ENCODE measurements at regions not wholly inside any gene's neighbourhood (a gene's known extent, or its start where the extent isn't known, plus 50 kb on each side); places are given as distances from the start of the nearest gene placed in this dataset.

GRCh38 chr3:166303681-166304080, 466.5 kb upstream of the BCHE start:
- H3K79me2 ChIP-seq (replicated peaks; ENCODE audit: insufficient read depth, low read length), result no peaks in the 10 kb centered on the region
- no peak overlapping the region for H3K4me2 ChIP-seq (ENCODE audit: low read length)
- H3K36me3 ChIP-seq (ENCODE audit: insufficient read depth, low read length), result no peaks in the 10 kb centered on the region
- H4K20me1 ChIP-seq (ENCODE audit: insufficient read depth), result no peaks in the 10 kb centered on the region
- no peak overlapping the region for H2AFZ ChIP-seq (ENCODE audit: low read depth, low read length)
- H3K9ac ChIP-seq (ENCODE audit: low read length), result no peak overlapping the region
- no peaks in the 10 kb centered on the region for H3K9me3 ChIP-seq (ENCODE audit: low read length)
- TF ChIP-seq, protein P1, sequence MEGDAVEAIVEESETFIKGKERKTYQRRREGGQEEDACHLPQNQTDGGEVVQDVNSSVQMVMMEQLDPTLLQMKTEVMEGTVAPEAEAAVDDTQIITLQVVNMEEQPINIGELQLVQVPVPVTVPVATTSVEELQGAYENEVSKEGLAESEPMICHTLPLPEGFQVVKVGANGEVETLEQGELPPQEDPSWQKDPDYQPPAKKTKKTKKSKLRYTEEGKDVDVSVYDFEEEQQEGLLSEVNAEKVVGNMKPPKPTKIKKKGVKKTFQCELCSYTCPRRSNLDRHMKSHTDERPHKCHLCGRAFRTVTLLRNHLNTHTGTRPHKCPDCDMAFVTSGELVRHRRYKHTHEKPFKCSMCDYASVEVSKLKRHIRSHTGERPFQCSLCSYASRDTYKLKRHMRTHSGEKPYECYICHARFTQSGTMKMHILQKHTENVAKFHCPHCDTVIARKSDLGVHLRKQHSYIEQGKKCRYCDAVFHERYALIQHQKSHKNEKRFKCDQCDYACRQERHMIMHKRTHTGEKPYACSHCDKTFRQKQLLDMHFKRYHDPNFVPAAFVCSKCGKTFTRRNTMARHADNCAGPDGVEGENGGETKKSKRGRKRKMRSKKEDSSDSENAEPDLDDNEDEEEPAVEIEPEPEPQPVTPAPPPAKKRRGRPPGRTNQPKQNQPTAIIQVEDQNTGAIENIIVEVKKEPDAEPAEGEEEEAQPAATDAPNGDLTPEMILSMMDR (IDR thresholded peaks at IDR 0.05; ENCODE audit: poor library complexity, severe bottlenecking), result no peak
- TF ChIP-seq POLR2AphosphoS5 (IDR thresholded peaks at IDR 0.05), result no peak
- no peak for TF ChIP-seq TAF1 (IDR thresholded peaks at IDR 0.05; ENCODE audit: low read depth)
- TF ChIP-seq MXI1 (conservative IDR thresholded peaks at IDR 0.05; ENCODE audit: poor library complexity, severe bottlenecking), result no peak
- no peak for TF ChIP-seq RAD21 (conservative IDR thresholded peaks at IDR 0.05)
- TF ChIP-seq SMC3 (conservative IDR thresholded peaks at IDR 0.05; ENCODE audit: poor library complexity), result no peak
- TF ChIP-seq EZH2 (IDR thresholded peaks at IDR 0.05; ENCODE audit: borderline replicate concordance, insufficient read depth, low read length, poor library complexity, severe bottlenecking), result no peak
- no peak for TF ChIP-seq EP300 (conservative IDR thresholded peaks at IDR 0.05; ENCODE audit: poor library complexity, severe bottlenecking)
- no peak for TF ChIP-seq REST (IDR thresholded peaks at IDR 0.05; ENCODE audit: borderline replicate concordance)
- H3K27ac ChIP-seq (ENCODE audit: low read length), result no peak overlapping the region
- no peaks in the 10 kb centered on the region for H3F3A ChIP-seq (ENCODE audit: insufficient read depth, low read length, poor library complexity, severe bottlenecking)
- H3K9me2 ChIP-seq (ENCODE audit: insufficient read depth, low read length), result no peaks in the 10 kb centered on the region
- H3K4me3 ChIP-seq (ENCODE audit: low read length), result no peak overlapping the region
- no peaks in the 10 kb centered on the region for H3K27me3 ChIP-seq (ENCODE audit: insufficient read depth, low read depth, low read length)

GRCh38 chr3:166302331-166302730, 465.1 kb upstream of the BCHE start:
- H3K9me2 ChIP-seq (ENCODE audit: insufficient read depth, low read length), result no peaks in the 10 kb centered on the region
- H3K27ac ChIP-seq (ENCODE audit: low read length), result no peak overlapping the region
- TF ChIP-seq POLR2AphosphoS5 (IDR thresholded peaks at IDR 0.05) (no peak), MXI1 (conservative IDR thresholded peaks at IDR 0.05; ENCODE audit: poor library complexity, severe bottlenecking) (no peak), EZH2 (IDR thresholded peaks at IDR 0.05; ENCODE audit: borderline replicate concordance, insufficient read depth, low read length, poor library complexity, severe bottlenecking) (no peak), RAD21 (conservative IDR thresholded peaks at IDR 0.05) (no peak), REST (IDR thresholded peaks at IDR 0.05; ENCODE audit: borderline replicate concordance) (no peak), EP300 (conservative IDR thresholded peaks at IDR 0.05; ENCODE audit: poor library complexity, severe bottlenecking) (no peak), TAF1 (IDR thresholded peaks at IDR 0.05; ENCODE audit: low read depth) (no peak), SMC3 (conservative IDR thresholded peaks at IDR 0.05; ENCODE audit: poor library complexity) (no peak)
- TF ChIP-seq, protein P1 (IDR thresholded peaks at IDR 0.05; ENCODE audit: poor library complexity, severe bottlenecking), result no peak
- no peaks in the 10 kb centered on the region for H3K36me3 ChIP-seq (ENCODE audit: insufficient read depth, low read length)
- H3K79me2 ChIP-seq (replicated peaks; ENCODE audit: insufficient read depth, low read length), result no peaks in the 10 kb centered on the region
- no peak overlapping the region for H3K9ac ChIP-seq (ENCODE audit: low read length)
- H3K27me3 ChIP-seq (ENCODE audit: insufficient read depth, low read depth, low read length), result no peaks in the 10 kb centered on the region
- H4K20me1 ChIP-seq (ENCODE audit: insufficient read depth), result no peaks in the 10 kb centered on the region
- H3K4me3 ChIP-seq (ENCODE audit: low read length), result no peak overlapping the region
- H2AFZ ChIP-seq (ENCODE audit: low read depth, low read length), result no peak overlapping the region
- H3K9me3 ChIP-seq (ENCODE audit: low read length), result no peaks in the 10 kb centered on the region
- no peak overlapping the region for H3K4me2 ChIP-seq (ENCODE audit: low read length)
- H3F3A ChIP-seq (ENCODE audit: insufficient read depth, low read length, poor library complexity, severe bottlenecking), result no peaks in the 10 kb centered on the region

Data from neural cell (in vitro differentiated cells).